Activated B cell treated with CpG ODN at 0.5 μM for 24 hours (primary cell): ENCODE measurements at regions not wholly inside any gene's neighbourhood (a gene's known extent, or its start where the extent isn't known, plus 50 kb on each side); places are given as distances from the start of the nearest gene placed in this dataset.

ENCODE experiments used
- ATAC-seq: fragments of 200-7000 bp; cut with Tn5 transposase; one replicate; pipeline ENCODE4 v1.10.0; 2021; ENCODE audit warnings: low read depth, mild to moderate bottlenecking, moderate library complexity
- CTCF ChIA-PET: fragments of 350-600 bp; sonication (Branson Sonifier 250); formaldehyde crosslinking; loops from one replicate; lab custom pipeline; 2021; ENCODE audit warnings: antibody characterized with exemption; lab: Charles Lee
- POLR2A ChIA-PET: fragments of 350-600 bp; sonication (Branson Sonifier 250); formaldehyde crosslinking; loops from one replicate; lab custom pipeline; 2021; ENCODE audit warnings: antibody characterized with exemption; lab: Charles Lee
- DNase-seq: peaks from one replicate; pipeline ENCODE4 v3.0.0; 2022
- H3K27ac Mint-ChIP-seq: one replicate; pipeline ENCODE4 v1.8.0; 2020; ENCODE audit warnings: mixed read lengths
- H3K27me3 Mint-ChIP-seq: one replicate; pipeline ENCODE4 v1.8.0; 2021; ENCODE audit warnings: mixed read lengths
- H3K36me3 Mint-ChIP-seq: one replicate; pipeline ENCODE4 v1.8.0; 2021; ENCODE audit warnings: low read depth, mixed read lengths
- H3K4me1 Mint-ChIP-seq: one replicate; pipeline ENCODE4 v1.8.0; 2021; ENCODE audit warnings: mixed read lengths
- H3K4me3 Mint-ChIP-seq: one replicate; pipeline ENCODE4 v1.8.0; 2020; ENCODE audit warnings: mild to moderate bottlenecking, mixed read lengths
- H3K9me3 Mint-ChIP-seq: one replicate; pipeline ENCODE4 v1.8.0; 2020; ENCODE audit warnings: mixed read lengths
- CTCF ChIP-seq: fragments of 200-600 bp; IDR thresholded peaks from one replicate; pipeline ENCODE4 v1.8.0; 2022; ENCODE audit warnings: antibody characterized with exemption, mild to moderate bottlenecking
- intact Hi-C: fragments of 100-400 bp; cut with micrococcal nuclease; formaldehyde crosslinking; loops from one replicate; pipeline ENCODE4 v1.15.1; 2024

DNA sequence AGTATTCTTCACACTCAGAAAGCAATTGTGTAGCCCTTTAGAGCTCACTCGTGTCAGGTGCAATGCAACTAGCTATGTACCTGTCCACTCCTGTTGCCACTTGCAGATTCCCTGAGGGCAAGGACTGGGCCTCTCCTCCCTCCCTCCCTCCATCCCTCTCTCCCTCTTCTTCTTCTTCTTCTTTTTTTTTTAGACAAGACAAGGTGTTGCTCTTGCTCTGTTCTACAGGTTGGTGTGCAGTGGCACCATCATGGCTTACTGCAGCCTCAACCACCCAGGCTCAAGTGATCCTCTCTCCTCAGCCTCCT lies 119.7 kb downstream of the ACKR3 start:
- peaks cover 9% of the 10 kb centered on the region for H3K27me3 Mint-ChIP-seq
- no peaks in the 10 kb centered on the region for H3K4me1 Mint-ChIP-seq
- ATAC-seq (no peak), DNase-seq (no peak)
- ChIA-PET POLR2A (no interaction called here), CTCF (no interaction called here)
- no peak overlapping the region for H3K27ac Mint-ChIP-seq
- intact Hi-C loops, result no loop called here
- no peaks in the 10 kb centered on the region for H3K36me3 Mint-ChIP-seq
- TF ChIP-seq CTCF, result no peak
- H3K4me3 Mint-ChIP-seq, result no peak overlapping the region
- no peaks in the 10 kb centered on the region for H3K9me3 Mint-ChIP-seq

GRCh38 chr2:236689981-236690380 lies 120.4 kb downstream of the ACKR3 start:
- Mint-ChIP-seq H3K4me3 (no peak overlapping the region), H3K36me3 (no peaks in the 10 kb centered on the region), H3K27me3 (peaks cover 11% of the 10 kb centered on the region), H3K27ac (no peak overlapping the region), H3K4me1 (no peaks in the 10 kb centered on the region), H3K9me3 (no peaks in the 10 kb centered on the region)
- no peak for TF ChIP-seq CTCF
- intact Hi-C loops, result no loop called here
- DNase-seq (no peak), ATAC-seq (no peak)
- ChIA-PET POLR2A (no interaction called here), CTCF (no interaction called here)

- TF ChIP-seq CTCF, result no peak
- H3K27ac Mint-ChIP-seq, result no peak overlapping the region
- no peaks in the 10 kb centered on the region for H3K4me1 Mint-ChIP-seq
- no peaks in the 10 kb centered on the region for H3K36me3 Mint-ChIP-seq
- POLR2A ChIA-PET, result no interaction called here
- no peaks in the 10 kb centered on the region for H3K9me3 Mint-ChIP-seq
- DNase-seq (no peak), ATAC-seq (no peak)
- CTCF ChIA-PET, result no interaction called here
- intact Hi-C loops, result no loop called here
- peaks cover 12% of the 10 kb centered on the region for H3K27me3 Mint-ChIP-seq
- no peak overlapping the region for H3K4me3 Mint-ChIP-seq
Observed at GRCh38 chr2:236690726-236691125, 121.1 kb downstream of the ACKR3 start.

DNA sequence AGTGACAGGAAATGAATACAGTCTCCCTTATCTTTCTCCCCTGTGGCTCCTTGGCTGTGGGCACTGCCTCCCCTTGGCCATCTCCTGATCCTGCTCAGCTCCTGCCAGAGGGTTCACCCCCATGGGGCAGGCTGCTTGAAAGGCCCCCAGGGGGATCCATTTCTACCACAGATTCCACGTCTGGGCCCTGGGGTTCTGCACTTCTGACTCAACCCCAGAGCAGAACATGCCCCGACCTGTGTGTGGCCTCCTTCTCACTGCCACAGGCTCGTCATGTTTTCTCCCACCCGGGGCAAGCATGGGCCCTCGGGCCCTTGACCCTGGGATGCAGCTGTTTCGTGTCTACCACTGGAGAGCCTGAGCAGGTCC lies 122.2 kb downstream of the ACKR3 start:
- CTCF ChIA-PET, result no interaction called here
- Mint-ChIP-seq H3K4me3 (no peak overlapping the region), H3K27ac (no peak overlapping the region), H3K9me3 (no peaks in the 10 kb centered on the region), H3K4me1 (no peaks in the 10 kb centered on the region), H3K36me3 (no peaks in the 10 kb centered on the region), H3K27me3 (peaks cover 12% of the 10 kb centered on the region)
- POLR2A ChIA-PET, result no interaction called here
- no peak for DNase-seq
- no peak for TF ChIP-seq CTCF
- no peak for ATAC-seq
- intact Hi-C loops, result no loop called here

DNA sequence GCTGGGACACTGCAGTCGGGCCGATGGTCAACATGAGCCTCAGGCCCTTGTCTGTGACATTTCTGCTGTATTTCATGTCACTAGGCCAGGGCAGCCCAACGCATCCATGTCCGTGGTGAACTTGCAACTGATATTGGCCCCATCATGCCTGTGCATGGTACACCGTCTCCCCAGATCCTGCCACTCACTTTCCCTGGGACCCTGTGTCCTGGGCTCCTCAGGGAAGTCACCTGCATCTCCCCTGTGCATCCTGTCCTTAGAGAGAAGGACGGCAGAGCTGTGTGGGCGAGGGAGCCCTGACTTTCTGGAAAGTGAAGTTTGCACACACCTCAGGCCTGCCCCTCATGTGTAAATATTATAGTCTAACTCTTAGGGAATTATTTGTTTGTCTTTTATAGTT lies 123.3 kb downstream of the ACKR3 start:
- Mint-ChIP-seq H3K27me3 (peaks cover 9% of the 10 kb centered on the region), H3K9me3 (no peaks in the 10 kb centered on the region), H3K4me3 (no peak overlapping the region), H3K27ac (no peak overlapping the region), H3K4me1 (no peaks in the 10 kb centered on the region), H3K36me3 (no peaks in the 10 kb centered on the region)
- intact Hi-C loops, result no loop called here
- DNase-seq (no peak), ATAC-seq (no peak)
- POLR2A ChIA-PET, result no interaction called here
- CTCF ChIA-PET, result no interaction called here
- no peak for TF ChIP-seq CTCF
